Spleen (tissue), 7 donors: ENCODE measurements at regions not wholly inside any gene's neighbourhood (a gene's known extent, or its start where the extent isn't known, plus 50 kb on each side); places are given as distances from the start of the nearest gene placed in this dataset.

Experiments used
- CTCF ChIP-seq, 11 experiments: fragments of 200-600 bp in 7 of 11; fragments of 450-650 bp in 4 of 11; sonication (generic) in 4 of 11; IDR thresholded peaks in 8 of 11; conservative IDR thresholded peaks in 3 of 11; 1 replicate in 7 of 11; 2 replicates in 4 of 11; pipeline versions ENCODE4 v1.4.0 to v1.8.0; 2016 to 2021; ENCODE audit warnings: antibody characterized with exemption in 11 of 11, inconsistent platforms in 4 of 11, mild to moderate bottlenecking in 1 of 11
- POLR2A ChIP-seq, 3 donors: fragments of 450-650 bp; IDR thresholded peaks; one replicate each; pipeline ENCODE4 v1.5.1; 2017; ENCODE audit warnings: antibody characterized with exemption in 3 of 3, mild to moderate bottlenecking in 1 of 3
- donor health status: DM: no; HTN: no; CAD: no; lungs with moderate emphysema.
- donor health status: DM: no; HTN: no; CAD: no.
- donor health status: DM: no; HTN: no; CAD: no.

- TF ChIP-seq CTCF (IDR thresholded peaks at IDR 0.05 in 8 of 11, conservative IDR thresholded peaks at IDR 0.05 in 3 of 11): no peak
- no peak for TF ChIP-seq POLR2A (IDR thresholded peaks at IDR 0.05)
Observed at GRCh38 chr14:104471114-104471513, 108.5 kb upstream of the C14orf180 start.
